Loucy (cell line): ENCODE measurements at regions not wholly inside any gene's neighbourhood (a gene's known extent, or its start where the extent isn't known, plus 50 kb on each side); places are given as distances from the start of the nearest gene placed in this dataset.

Experiments
- H2AFZ ChIP-seq: fragments of 200-600 bp; sonication (generic); 2 replicates; pipeline ENCODE4 v1.6.0; 2016; ENCODE audit warnings: antibody characterized with exemption, mild to moderate bottlenecking, low read length, moderate library complexity
- H3F3A ChIP-seq: fragments of 200-600 bp; 2 replicates; pipeline ENCODE4 v1.6.0; 2016; ENCODE audit warnings: antibody characterized with exemption, low read depth, mild to moderate bottlenecking
- H3K27me3 ChIP-seq: fragments of 200-600 bp; sonication (generic); 2 replicates; pipeline ENCODE4 v1.6.1; 2014; ENCODE audit warnings: low read length, mild to moderate bottlenecking; ENCODE audit not compliant: insufficient read depth, poor library complexity, severe bottlenecking
- H3K36me3 ChIP-seq: fragments of 200-600 bp; sonication (generic); 2 replicates; pipeline ENCODE4 v1.6.1; 2016; ENCODE audit warnings: low read length; ENCODE audit not compliant: insufficient read depth
- H3K4me1 ChIP-seq: fragments of 200-600 bp; sonication (generic); 2 replicates; pipeline ENCODE4 v1.5.1; 2014; ENCODE audit warnings: low read length, mild to moderate bottlenecking; ENCODE audit not compliant: insufficient read depth, poor library complexity, severe bottlenecking
- H3K4me2 ChIP-seq: fragments of 200-600 bp; sonication (generic); 2 replicates; pipeline ENCODE4 v1.6.0; 2014; ENCODE audit warnings: antibody characterized with exemption, low read length, low read depth, mild to moderate bottlenecking; ENCODE audit not compliant: poor library complexity, severe bottlenecking
- H3K4me3 ChIP-seq: fragments of 200-600 bp; sonication (generic); 2 replicates; pipeline ENCODE4 v1.5.1; 2014; ENCODE audit warnings: low read length, mild to moderate bottlenecking, mixed read lengths; ENCODE audit not compliant: poor library complexity, severe bottlenecking
- H3K79me2 ChIP-seq: fragments of 200-600 bp; sonication (generic); 2 replicates; pipeline ENCODE4 v1.6.1; 2014; ENCODE audit warnings: low read length; ENCODE audit not compliant: insufficient read depth
- H3K9ac ChIP-seq: fragments of 200-600 bp; sonication (generic); 2 replicates; pipeline ENCODE4 v1.6.0; 2014; ENCODE audit warnings: mild to moderate bottlenecking, low read depth, low read length, moderate library complexity; ENCODE audit not compliant: poor library complexity, severe bottlenecking
- H3K9me2 ChIP-seq: fragments of 200-600 bp; sonication (generic); replicated peaks from 2 replicates; pipeline ENCODE4 v1.6.1; 2016; ENCODE audit warnings: low read depth, low read length, mixed read lengths
- H3K9me3 ChIP-seq: fragments of 200-600 bp; sonication (generic); 2 replicates; pipeline ENCODE4 v1.6.1; 2014; ENCODE audit warnings: mild to moderate bottlenecking, antibody characterized with exemption, low read length, low read depth; ENCODE audit not compliant: insufficient read depth
- H4K20me1 ChIP-seq: fragments of 200-600 bp; sonication (generic); 2 replicates; pipeline ENCODE4 v1.6.0; 2014; ENCODE audit warnings: antibody characterized with exemption, low read length, mild to moderate bottlenecking; ENCODE audit not compliant: insufficient read depth, poor library complexity, severe bottlenecking
- EZH2phosphoT487 ChIP-seq: fragments of 200-600 bp; IDR thresholded peaks from 2 replicates; pipeline ENCODE4 v1.6.1; 2018; ENCODE audit warnings: antibody characterized with exemption, mild to moderate bottlenecking, moderate library complexity, borderline replicate concordance
- TF ChIP-seq, protein P1 (sequence below): fragments of 200-600 bp; sonication (generic); conservative IDR thresholded peaks from 2 replicates; pipeline ENCODE4 v1.5.1; 2014; ENCODE audit warnings: mild to moderate bottlenecking, antibody characterized with exemption, low read length

DNA sequence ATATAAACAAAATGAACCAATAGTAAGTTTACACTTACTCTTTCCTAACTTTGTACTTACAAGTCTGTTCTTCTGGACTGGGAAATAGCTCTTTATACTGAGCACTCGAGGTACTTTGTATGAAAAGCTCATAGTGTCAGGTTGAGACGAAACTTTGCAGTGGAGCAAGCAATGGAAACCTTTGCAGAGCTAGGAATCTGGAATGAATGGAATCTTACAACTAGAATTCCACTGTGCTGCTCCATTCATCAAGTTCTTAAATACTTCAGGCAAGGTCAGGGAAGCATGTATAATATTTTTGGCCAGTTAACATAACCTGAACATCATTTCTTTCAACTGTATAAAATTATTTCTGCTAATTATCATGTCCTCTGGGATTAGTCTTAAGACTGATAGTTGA lies 1327.5 kb upstream of the FLRT2 start:
- TF ChIP-seq, protein P1, sequence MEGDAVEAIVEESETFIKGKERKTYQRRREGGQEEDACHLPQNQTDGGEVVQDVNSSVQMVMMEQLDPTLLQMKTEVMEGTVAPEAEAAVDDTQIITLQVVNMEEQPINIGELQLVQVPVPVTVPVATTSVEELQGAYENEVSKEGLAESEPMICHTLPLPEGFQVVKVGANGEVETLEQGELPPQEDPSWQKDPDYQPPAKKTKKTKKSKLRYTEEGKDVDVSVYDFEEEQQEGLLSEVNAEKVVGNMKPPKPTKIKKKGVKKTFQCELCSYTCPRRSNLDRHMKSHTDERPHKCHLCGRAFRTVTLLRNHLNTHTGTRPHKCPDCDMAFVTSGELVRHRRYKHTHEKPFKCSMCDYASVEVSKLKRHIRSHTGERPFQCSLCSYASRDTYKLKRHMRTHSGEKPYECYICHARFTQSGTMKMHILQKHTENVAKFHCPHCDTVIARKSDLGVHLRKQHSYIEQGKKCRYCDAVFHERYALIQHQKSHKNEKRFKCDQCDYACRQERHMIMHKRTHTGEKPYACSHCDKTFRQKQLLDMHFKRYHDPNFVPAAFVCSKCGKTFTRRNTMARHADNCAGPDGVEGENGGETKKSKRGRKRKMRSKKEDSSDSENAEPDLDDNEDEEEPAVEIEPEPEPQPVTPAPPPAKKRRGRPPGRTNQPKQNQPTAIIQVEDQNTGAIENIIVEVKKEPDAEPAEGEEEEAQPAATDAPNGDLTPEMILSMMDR = no peak
- TF ChIP-seq EZH2phosphoT487 = no peak
- H3K4me1 ChIP-seq = no peaks in the 10 kb centered on the region

GRCh38 chr14:84203896-84204295 lies 1326.0 kb upstream of the FLRT2 start:
- Histone ChIP-seq H3K27me3 (no peaks in the 10 kb centered on the region), H3K4me1 (no peaks in the 10 kb centered on the region), H3K9ac (no peak overlapping the region), H2AFZ (no peak overlapping the region), H3K79me2 (no peaks in the 10 kb centered on the region), H3K4me2 (no peak overlapping the region), H3K9me3 (no peaks in the 10 kb centered on the region), H3F3A (no peaks in the 10 kb centered on the region), H3K4me3 (no peak overlapping the region), H3K9me2 (no peaks in the 10 kb centered on the region), H3K36me3 (no peaks in the 10 kb centered on the region), H4K20me1 (no peaks in the 10 kb centered on the region)
- TF ChIP-seq, protein P1 = no peak
- TF ChIP-seq EZH2phosphoT487 = no peak

More for the DNA sequence above, 1327.5 kb upstream of the FLRT2 start:
- H3K4me3 ChIP-seq = no peak overlapping the region
- H3F3A ChIP-seq = no peaks in the 10 kb centered on the region
- no peak overlapping the region for H3K4me2 ChIP-seq
- no peaks in the 10 kb centered on the region for H3K9me3 ChIP-seq
- no peaks in the 10 kb centered on the region for H3K36me3 ChIP-seq
- no peak overlapping the region for H3K9ac ChIP-seq
- no peaks in the 10 kb centered on the region for H4K20me1 ChIP-seq
- no peaks in the 10 kb centered on the region for H3K79me2 ChIP-seq
- H3K27me3 ChIP-seq = no peaks in the 10 kb centered on the region
- no peaks in the 10 kb centered on the region for H3K9me2 ChIP-seq
- H2AFZ ChIP-seq = no peak overlapping the region

DNA sequence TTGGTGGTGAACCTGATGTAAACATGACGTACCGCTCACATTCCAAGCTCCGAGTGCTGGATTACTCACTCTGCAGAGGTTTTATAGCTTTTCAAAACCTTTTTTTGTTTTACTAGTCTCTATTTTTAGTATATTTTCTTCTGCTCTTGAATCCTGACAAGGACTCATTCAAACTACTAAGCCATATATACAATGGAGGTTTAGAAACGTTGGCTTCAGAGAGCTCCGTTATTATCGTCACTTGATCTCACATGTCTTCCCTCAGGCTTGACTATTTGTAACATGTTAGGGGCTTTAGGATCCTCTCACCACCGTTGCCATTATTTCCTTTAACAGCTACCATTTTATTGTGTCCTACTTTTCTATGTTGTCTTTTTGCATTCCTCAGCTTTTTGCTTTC lies 1321.5 kb upstream of the FLRT2 start:
- no peak overlapping the region for H3K4me2 ChIP-seq
- no peaks in the 10 kb centered on the region for H4K20me1 ChIP-seq
- no peaks in the 10 kb centered on the region for H3K9me3 ChIP-seq
- H3F3A ChIP-seq = no peaks in the 10 kb centered on the region
- no peaks in the 10 kb centered on the region for H3K36me3 ChIP-seq
- H3K27me3 ChIP-seq = no peaks in the 10 kb centered on the region
- H2AFZ ChIP-seq = no peak overlapping the region
- no peak overlapping the region for H3K4me3 ChIP-seq
- H3K79me2 ChIP-seq = no peaks in the 10 kb centered on the region
- H3K4me1 ChIP-seq = no peaks in the 10 kb centered on the region
- H3K9ac ChIP-seq = no peak overlapping the region
- no peaks in the 10 kb centered on the region for H3K9me2 ChIP-seq
- no peak for TF ChIP-seq EZH2phosphoT487
- TF ChIP-seq, protein P1 = no peak
